ENCODE measurements at regions not wholly inside any gene's neighbourhood (a gene's known extent, or its start where the extent isn't known, plus 50 kb on each side); places are given as distances from the start of the nearest gene placed in this dataset.

GRCh38 chr11:76257074-76257719 lies 50.9 kb upstream of the WNT11 start:
- TF ChIP-seq REST (IDR thresholded peaks at IDR 0.05), result no peak
- no peak for TF ChIP-seq CHD4 (IDR thresholded peaks at IDR 0.05; ENCODE audit: borderline replicate concordance)
- TF ChIP-seq CTCF (IDR thresholded peaks at IDR 0.05), result no peak
- TF ChIP-seq POLR2A (IDR thresholded peaks at IDR 0.05; ENCODE audit: low read length), result no peak
- no peak for TF ChIP-seq NPAS2 (CRISPR knock-in tag; IDR thresholded peaks at IDR 0.05; ENCODE audit: borderline replicate concordance)
- no peak for TF ChIP-seq EP300 (IDR thresholded peaks at IDR 0.05)
- no peak for TF ChIP-seq RAD21 (conservative IDR thresholded peaks at IDR 0.05 in 1 of 2, IDR thresholded peaks at IDR 0.05 in 1 of 2)
- no peak for TF ChIP-seq BCL3 (IDR thresholded peaks at IDR 0.05)

Data from A549 (cell line).